ENCODE measurements at regions not wholly inside any gene's neighbourhood (a gene's known extent, or its start where the extent isn't known, plus 50 kb on each side); places are given as distances from the start of the nearest gene placed in this dataset.

GRCh38 chr13:77422724-77423123 lies 95.8 kb upstream of the MYCBP2 start:
- DNase-seq, result no peak

DNA sequence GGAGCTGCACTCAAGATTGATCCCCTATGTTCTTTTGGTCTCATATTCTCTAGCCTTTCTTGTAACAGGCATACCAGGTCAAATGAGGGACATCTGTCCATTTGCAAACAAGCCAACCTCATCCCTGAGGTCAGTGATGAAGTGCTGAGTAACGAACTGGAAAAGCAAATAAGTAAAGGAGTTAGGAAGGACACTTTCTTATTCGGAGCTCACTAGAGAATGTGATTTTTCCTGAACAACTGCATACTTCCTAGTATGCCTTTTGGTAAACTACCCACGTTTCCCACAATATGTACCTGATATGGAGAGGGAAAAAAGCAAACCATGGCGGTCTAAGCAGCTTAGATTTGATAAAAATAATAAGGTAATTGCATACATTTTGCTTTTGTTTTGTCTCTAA lies 91.0 kb upstream of the MYCBP2 start:
- no peak for DNase-seq

GRCh38 chr13:77416666-77417212 lies 89.8 kb upstream of the MYCBP2 start:
- DNase-seq, result no peak

DNA sequence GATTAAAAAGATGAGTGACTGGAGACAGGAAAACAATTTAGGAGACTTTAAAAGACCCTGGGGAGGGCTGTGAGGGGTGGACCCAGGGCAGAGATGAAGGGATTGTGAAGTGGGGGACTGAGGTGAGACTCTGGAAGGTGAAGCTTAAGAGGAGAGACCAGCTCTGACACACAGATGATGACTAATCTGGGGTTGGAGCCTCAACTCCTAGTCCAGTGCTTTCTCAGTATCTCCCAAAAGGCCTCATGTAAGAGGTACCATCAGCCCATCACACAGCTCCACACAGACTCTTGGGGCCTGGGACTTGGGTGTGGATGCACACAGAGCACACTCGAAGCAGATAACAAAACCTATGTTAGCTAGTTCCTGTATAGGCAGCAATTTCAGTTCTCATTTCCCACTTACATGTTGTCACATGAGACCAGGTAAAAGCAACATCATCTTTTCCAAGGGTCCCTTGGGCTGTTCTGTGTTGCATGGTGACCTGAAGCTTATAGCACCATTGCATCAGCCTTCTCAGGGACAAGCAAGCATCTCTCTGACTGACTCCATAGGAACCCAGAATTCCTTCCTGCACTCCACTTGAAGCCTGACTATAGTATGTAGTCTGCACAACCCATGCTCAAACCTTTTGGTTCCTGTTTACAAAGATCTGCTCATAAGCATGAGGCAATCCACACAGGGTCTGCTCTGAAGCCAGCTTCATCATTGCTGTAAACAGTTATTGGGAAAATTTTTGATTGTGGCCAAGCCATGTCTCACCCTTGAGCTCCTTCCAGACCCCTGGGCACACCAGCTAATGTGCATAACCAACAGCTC lies 88.6 kb upstream of the MYCBP2 start:
- DNase-seq, result no peak

DNA sequence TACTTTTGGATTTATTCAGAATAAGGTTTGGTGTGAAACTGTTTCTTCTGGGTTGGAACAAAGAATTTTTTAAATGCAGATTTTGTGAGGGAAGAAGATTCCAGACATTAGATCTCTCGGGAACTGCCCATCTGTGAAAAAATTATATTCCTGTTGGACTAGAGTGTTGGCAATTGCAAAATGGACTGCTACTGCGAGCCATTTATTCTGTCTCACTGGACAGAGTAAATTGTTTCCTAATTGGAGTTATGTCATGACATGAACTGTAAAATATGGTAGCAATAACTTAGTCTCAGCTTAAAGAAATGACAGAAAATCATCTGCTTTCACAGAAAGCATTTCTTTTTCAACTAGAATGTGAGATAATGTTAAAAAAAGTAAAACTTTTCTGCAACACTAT lies 86.0 kb upstream of the MYCBP2 start:
- no peak for DNase-seq

GRCh38 chr13:77412116-77412635 lies 85.3 kb upstream of the MYCBP2 start:
- no peak for DNase-seq

DNA sequence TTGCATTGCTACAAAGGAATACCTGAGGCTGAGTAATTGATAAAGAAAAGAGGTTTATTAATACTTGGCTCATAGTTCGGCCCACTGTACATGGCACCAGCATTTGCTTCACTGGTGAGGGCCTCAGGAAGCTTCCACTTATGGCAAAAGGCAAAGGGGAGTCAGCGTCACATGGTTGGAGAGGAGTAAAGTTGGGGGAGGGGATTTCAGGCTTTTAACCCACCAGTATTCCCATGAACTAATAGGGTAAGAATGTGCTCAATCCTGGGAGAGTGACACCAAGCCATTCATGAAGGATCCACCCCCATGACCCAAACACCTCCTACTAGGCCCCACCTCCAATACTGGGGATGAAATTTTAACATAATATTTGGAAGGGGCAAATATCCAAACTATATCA lies 82.5 kb upstream of the MYCBP2 start:
- no peak for DNase-seq

DNA sequence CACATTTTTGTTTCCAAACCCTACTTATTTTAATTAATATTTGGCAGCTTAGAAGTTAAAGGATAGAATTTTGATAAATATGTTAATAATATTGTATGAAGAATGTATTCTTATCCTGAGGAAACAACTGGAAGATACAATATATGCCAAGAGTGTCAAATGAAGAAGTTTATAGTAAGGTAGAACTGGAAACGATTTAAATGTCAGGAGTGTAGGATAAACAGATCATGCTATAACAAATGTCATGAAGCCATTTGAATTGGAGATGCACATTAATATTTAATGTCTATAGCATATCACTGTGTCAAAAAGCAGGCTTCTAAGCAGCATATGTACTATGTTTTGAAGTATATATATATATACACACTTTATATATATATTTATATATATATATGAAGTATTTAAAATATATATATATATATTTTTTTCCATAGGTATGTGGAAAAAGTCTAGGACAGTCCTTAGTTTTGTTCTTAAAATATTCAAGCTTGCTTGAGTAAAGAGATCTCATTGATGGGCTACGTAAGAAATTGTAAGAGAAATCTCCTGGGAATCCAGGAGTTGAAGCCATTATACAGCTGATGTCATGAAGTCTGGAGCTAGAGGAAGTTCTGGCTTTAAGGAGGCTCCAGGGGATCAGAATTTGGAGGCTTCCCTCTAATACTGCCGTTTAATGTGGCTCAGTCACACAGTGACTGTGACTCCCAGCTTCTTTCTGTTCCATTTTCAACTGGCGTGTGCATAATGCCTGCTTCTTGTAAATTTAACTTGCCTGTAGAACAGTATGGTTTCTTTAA lies 79.9 kb upstream of the MYCBP2 start:
- no peak for DNase-seq

- no peak for DNase-seq
Measured at GRCh38 chr13:77398825-77399620, 72.1 kb upstream of the MYCBP2 start.

DNA sequence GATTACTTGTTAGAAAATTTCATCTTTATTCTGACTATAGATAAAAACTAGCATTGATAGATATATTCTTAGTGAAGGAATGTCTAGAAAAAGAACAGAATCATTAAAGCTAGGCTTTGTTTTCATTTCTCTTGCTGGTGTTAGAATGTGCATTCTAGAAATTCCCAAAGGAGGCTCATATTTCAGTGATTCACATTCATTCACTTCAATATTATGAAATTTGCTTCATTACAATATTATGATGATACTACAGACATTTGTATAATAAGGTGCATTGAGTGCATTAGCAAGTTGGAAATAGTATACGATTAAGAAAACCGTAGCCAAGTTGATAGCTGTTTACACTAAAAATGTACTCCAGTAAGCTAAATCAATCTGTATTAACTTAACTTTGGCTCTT lies 70.7 kb upstream of the MYCBP2 start:
- no peak for DNase-seq

GRCh38 chr13:77391475-77391874 lies 64.6 kb upstream of the MYCBP2 start:
- no peak for DNase-seq

DNA sequence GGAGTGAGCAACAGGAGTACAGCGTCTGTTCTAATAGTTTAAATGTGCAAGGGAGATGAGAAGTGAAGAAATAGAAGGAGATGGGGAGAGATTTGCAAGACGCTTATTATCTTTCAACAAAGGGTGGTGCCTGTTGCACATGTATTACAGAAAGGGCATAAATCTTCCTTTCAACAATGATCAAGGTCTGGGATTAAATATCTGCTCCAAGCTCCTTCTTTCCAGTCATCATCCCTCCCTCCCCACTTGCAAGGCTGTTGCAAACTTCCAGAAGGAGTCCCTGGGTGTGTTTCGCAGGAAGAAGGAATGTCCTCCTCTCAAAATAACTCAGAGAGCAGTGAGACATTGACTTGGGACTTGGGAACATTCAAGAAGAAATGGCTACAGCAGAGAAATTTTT lies 63.5 kb upstream of the MYCBP2 start:
- DNase-seq, result no peak

- no peak for DNase-seq
Measured at GRCh38 chr13:77389625-77390000, 62.7 kb upstream of the MYCBP2 start.

GRCh38 chr13:77388944-77389624 lies 62.2 kb upstream of the MYCBP2 start:
- DNase-seq, result no peak

- peak in 1 of 2 experiments; percentile 53 for DNase-seq
Measured at GRCh38 chr13:77387607-77388200, 60.8 kb upstream of the MYCBP2 start.

DNA sequence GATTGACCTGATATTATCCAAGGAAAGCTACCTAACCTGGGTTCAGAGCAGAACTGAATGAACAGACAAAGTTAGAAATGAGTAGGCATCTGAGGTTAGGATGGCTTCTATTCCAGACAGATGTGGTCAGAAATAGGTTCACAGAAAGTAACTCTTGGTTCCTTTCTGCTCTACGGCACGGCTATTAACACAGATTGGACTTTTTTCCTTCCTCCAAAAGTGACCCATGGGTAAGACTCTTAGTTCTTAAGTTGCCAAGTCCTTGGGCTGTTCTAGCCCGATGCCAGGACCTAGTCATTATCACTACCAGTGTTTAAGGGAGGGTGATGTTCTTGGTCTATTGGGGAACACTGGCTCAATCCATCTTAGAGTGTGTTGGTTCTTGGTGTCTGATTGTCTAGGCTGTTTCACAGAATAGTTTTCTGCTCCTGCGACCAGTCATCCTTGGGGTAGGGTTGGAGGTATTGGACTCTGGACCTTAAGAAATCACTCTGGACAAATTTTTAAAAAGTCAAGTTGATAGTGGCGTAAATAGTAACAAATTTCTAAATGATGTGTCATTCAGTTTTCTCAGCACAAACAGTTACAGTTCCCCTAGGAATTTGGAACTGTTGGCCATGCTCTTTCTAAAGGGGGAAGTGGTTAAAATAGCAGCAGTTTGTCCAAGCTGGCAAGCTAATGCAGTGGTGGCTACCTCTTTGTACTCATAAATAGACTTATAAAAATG lies 60.1 kb upstream of the MYCBP2 start:
- peak; percentile 97 to 98 for DNase-seq

DNA sequence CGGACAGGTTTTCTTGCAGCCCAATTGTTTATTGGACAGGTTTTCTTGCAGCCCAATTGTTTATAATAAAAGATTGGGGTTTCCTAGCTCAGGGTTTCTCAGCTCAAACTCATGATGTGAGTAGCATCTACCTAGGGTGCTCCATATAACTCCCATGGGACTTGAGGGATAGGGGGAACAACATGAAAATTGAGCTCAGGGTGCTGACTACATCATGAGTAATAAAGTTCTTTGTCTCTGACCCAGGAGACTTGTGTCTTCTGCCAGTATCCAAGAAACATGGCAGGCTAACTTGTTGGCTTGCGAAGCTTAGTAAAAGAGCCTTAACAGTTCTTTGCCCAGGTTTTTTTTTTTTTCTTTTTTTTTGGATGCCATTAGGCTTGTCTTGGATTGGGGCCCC lies 59.2 kb upstream of the MYCBP2 start:
- DNase-seq, result no peak

DNA sequence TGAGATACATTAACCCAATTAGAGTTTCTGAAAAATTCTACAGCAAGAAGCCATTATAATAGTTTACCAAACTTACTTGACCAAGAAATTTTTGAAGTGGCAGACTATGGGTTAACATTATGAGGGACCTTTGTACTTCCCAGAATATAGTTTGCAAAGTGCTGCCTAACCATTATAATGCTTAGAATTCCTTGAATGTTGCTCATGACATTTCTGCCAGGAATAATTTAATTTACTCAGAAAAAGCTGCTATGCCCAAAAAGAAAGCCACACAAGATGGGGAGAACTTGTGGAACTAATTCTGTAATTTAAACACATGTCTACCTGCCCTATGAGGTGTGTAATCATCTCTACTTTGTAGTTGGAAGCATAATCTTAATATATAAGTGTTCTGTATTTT lies 58.1 kb upstream of the MYCBP2 start:
- DNase-seq, result no peak

- no peak for DNase-seq
Measured at GRCh38 chr13:77383097-77383496, 56.2 kb upstream of the MYCBP2 start.

- DNase-seq, result no peak
Measured at GRCh38 chr13:77381059-77381458, 54.2 kb upstream of the MYCBP2 start.

DNA sequence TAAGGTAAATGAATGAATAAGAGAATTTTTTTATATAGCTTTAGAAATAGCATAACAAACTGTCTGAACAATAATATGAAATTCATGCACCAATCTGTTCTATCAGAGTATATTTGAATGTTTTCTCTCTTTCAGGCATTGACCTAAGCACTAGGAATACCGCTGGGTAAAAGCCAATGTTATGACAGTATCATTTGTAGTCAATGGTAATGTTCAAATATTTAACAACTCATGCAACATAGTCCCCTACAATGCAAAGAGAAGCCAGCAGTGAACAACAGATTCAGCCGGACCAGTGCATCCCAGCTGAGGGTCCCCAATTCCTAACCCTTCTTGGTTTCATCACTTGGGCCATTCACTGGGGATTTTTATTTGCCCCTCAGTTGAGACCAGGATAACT lies 52.6 kb upstream of the MYCBP2 start:
- no peak for DNase-seq
